ENCODE measurements at regions not wholly inside any gene's neighbourhood (a gene's known extent, or its start where the extent isn't known, plus 50 kb on each side); places are given as distances from the start of the nearest gene placed in this dataset.
"Not testable (repeated sequence)": the region's sequence is repeated elsewhere in the genome, so short reads cannot be mapped to it uniquely, and the experiment has no call there.

GRCh38 chr9:29199975-29200374 is 1626.7 kb upstream of the C9orf72 start:
- intact Hi-C loops (cut with micrococcal nuclease): no loop called here

- intact Hi-C loops (cut with micrococcal nuclease): no loop called here
These were observed 1627.4 kb upstream of the C9orf72 start for GRCh38 chr9:29200650-29201049.

- intact Hi-C loops (cut with micrococcal nuclease): no loop called here
These were observed 1630.1 kb upstream of the C9orf72 start for GRCh38 chr9:29203244-29203930.

- intact Hi-C loops (cut with micrococcal nuclease): no loop called here
These were observed 1635.4 kb upstream of the C9orf72 start for GRCh38 chr9:29208670-29209069.

DNA sequence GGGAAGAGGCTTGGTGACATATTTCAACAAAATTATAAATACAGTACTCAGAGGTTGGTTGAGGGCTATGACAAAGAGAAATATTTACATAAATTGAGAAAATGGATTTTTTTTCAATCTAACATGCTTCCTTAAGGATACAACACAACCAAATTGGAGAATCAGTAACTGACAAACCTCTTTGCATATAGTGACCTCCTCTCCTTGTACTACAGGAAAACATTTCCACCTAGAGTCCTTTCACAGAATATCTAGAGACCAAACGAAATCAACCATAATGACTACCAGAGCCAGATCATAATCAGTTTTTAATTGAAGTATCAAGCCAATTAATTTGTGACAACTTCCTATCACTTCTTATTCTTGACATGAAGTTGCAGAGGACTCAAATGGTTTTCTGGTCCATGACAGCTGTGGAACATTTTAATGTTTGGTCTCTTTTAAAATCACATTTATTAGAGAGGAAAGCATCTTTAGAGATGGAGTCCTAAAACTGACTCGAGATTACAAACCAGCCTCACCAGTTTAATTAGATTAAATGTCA is 1636.5 kb upstream of the C9orf72 start:
- intact Hi-C loops (cut with micrococcal nuclease): no loop called here

DNA sequence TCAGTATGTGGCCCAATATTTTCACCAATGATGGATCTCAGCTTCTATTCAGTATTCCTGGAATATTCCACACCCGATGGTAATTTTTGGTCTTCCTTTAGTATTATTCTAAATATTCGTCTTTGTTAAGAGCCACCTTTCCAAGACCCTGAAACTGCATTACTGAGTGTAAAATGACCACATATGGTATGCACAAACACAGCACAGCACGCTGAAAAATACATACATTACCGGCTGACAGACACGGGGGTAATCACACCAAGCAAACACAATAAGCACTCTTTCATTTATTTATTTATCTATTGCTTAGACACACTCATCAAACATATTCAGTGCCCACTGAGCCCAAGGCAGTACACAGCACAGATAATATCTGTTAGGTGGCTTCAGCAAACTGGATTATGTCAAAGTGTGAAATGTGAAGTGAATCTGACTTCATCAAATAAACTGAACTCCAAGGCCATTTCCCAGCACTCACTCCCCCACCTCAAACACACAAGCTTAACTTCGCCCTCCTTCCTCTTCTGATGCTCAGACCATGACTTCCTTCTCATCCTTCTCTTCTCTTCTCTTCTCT is 1637.8 kb upstream of the C9orf72 start:
- intact Hi-C loops (cut with micrococcal nuclease): no loop called here

GRCh38 chr9:29211580-29212396 is 1638.5 kb upstream of the C9orf72 start:
- intact Hi-C loops (cut with micrococcal nuclease): no loop called here

- intact Hi-C loops (cut with micrococcal nuclease): no loop called here
These were observed 1639.4 kb upstream of the C9orf72 start for GRCh38 chr9:29212397-29213387.

GRCh38 chr9:29213417-29214153 is 1640.3 kb upstream of the C9orf72 start, which contains the start of gene LINGO2:
Gene LINGO2, minus strand, starts transcription at chr9:29213601.
- intact Hi-C loops (cut with micrococcal nuclease): no loop called here

GRCh38 chr9:29214154-29214689 is 1640.9 kb upstream of the C9orf72 start:
- intact Hi-C loops (cut with micrococcal nuclease): no loop called here

- intact Hi-C loops (cut with micrococcal nuclease): no loop called here
These were observed 1641.5 kb upstream of the C9orf72 start for GRCh38 chr9:29214690-29215253.

DNA sequence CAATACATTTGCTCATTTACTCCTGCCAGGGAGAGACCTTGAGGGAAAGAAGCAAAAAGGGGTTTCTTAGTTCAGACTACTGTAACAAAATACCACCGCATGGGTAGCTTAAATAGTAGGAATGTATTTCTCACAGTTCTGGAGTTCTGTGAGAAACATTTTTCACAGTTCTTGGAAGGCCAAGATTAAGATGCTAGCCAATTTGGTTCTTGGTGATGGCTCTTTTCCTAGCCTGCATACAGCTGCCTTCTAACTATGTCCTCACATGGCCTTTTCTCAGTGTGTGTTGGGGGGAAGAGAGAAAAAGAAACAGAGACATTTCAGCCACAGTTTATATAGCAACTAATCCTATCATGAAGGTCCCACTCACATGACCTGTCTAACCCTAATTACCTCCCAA is 1644.7 kb upstream of the C9orf72 start:
- intact Hi-C loops (cut with micrococcal nuclease): no loop called here

- intact Hi-C loops (cut with micrococcal nuclease): no loop called here
These were observed 1647.4 kb upstream of the C9orf72 start for GRCh38 chr9:29220596-29221251.

DNA sequence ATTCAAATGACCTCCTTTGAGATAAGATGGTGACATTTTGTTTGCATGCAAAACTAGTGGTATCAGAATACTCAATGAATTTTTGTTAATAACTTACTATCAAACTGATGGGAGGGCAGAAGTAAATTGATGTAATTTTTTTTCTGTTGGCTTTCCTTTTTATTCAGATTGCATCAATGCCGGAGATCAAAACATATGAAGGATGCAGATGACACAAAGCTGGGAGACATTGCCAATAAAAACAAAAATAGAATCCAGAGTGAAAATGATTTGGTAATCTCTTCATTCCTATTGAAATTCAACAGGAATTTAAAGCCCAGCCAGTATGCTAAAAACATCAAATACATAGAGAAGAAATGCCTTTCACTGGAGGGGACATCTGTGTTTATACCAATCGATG is 1655.3 kb upstream of the C9orf72 start:
- intact Hi-C loops (cut with micrococcal nuclease): no loop called here

DNA sequence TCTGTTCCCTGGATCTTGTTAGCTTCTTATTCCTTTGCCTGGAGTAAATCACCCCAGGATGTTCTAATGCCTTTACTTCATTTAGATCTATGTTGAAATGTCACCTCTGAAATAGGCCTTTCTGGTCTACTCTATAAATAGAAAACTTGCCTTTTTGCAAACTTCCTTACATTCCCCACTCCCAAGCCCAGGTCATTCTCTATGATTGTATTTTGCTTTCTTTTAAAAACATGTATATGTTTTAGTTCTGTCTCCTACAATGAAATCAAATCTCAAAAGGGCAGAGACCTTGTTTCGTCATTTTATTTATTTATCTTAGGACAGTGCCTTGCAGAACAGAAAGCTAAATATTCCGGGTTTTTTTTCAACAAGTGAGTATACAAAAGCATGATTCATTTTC is 1657.7 kb upstream of the C9orf72 start:
- intact Hi-C loops (cut with micrococcal nuclease): no loop called here

- intact Hi-C loops (cut with micrococcal nuclease): no loop called here
These were observed 1659.9 kb upstream of the C9orf72 start for GRCh38 chr9:29233193-29233592.

GRCh38 chr9:29241320-29241719 is 1668.0 kb upstream of the C9orf72 start:
- intact Hi-C loops (cut with micrococcal nuclease): no loop called here

GRCh38 chr9:29245351-29245750 is 1672.1 kb upstream of the C9orf72 start:
- intact Hi-C loops (cut with micrococcal nuclease): no loop called here

DNA sequence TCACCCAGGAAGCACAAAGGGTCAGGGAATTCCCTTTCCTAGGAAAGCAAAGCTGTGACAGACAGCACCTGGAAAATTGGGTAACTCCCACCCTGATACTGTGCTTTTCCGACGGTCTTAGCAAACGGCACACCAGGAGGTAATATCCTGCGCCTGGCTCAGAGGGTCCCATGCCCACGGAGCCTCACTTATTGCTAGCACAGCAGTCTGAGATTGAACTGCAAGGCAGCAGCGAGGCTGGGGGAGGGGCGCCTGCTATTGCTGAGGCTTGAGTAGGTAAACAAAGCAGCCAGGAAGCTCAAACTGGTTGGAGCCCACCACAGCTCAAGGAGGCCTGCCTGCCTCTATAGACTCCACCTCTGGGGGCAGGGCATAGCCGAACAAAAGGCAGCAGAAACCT is 1697.1 kb upstream of the C9orf72 start:
- intact Hi-C loops (cut with micrococcal nuclease): not testable (repeated sequence)

All from T-helper 2 cell treated with Interferon-gamma antibody and Interleukin-4, amounts not matched to agents 100 ng/mL and 5 ng/mL, for 36 hours (primary cell).